ENCODE measurements at regions not wholly inside any gene's neighbourhood (a gene's known extent, or its start where the extent isn't known, plus 50 kb on each side); places are given as distances from the start of the nearest gene placed in this dataset.

DNA sequence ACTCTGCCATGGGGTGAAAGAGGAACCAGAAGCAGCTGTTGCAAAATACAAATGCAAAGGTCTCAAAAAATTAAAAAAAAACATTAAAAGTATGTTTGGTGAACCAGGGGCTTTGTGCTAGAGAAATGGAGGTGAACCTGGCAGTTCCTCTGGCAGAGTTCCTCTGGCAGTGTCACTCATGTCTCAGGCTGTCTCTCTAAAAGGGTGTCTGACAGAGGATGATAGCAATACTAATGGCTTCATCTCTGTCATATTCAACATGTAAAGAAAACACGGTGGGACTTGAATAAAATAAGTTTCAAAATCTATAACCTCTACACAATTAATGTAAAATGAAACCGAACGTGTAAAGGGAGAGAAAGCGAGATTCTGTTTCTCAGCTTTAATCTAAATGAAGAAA is 375.7 kb upstream of the VWC2 start:
- H3K9ac ChIP-seq (ENCODE audit: low read depth, low read length) = no peak overlapping the region
- H3K9me3 ChIP-seq (ENCODE audit: control insufficient read depth, insufficient read depth, low read length) = no peaks in the 10 kb centered on the region
- H3K4me1 ChIP-seq (ENCODE audit: insufficient read depth, low read length) = no peaks in the 10 kb centered on the region
- no peaks in the 10 kb centered on the region for H3K36me3 ChIP-seq (ENCODE audit: insufficient read depth, low read length)

DNA sequence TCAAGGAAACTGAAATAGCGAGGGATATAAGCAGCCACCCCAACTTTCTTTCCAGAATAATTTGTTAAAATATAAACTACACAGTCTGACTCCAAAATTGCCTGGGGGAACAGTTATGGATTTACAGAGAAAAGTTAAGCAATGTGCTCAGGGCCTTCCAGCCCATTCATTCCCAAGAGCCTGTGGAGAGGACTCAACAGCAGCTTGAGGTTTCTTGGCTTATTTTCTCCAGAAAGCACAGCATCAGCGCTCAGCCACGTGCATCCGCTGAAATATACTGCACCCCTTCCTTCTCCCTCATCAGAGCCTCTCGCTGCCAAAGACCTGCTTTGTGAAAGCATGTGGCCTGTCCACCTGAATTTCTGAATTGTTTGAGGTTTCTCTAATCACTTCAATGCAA is 375.2 kb upstream of the VWC2 start:
- Histone ChIP-seq H3K36me3 (ENCODE audit: insufficient read depth, low read length) (no peaks in the 10 kb centered on the region), H3K9me3 (ENCODE audit: control insufficient read depth, insufficient read depth, low read length) (no peaks in the 10 kb centered on the region), H3K9ac (ENCODE audit: low read depth, low read length) (no peak overlapping the region), H3K4me1 (ENCODE audit: insufficient read depth, low read length) (no peaks in the 10 kb centered on the region)

DNA sequence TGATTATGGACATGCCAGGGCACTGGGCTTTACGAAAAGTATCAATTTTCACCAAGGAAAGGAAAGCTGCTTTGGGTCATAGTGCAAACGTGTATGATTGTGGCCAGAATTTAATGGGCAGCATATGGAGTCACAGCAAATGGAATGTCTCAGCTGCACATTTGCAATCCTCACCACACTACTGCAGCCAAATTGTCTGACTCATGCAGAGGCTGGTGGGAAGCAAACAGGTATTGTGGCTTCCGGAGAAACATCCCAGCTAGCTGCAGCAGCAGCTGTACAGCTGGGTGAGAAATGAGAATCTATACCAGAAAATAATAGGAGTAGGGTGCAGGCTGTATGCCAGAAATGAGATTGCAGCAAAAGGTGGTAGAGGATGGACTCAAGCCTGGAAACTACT is 374.7 kb upstream of the VWC2 start:
- H3K4me1 ChIP-seq (ENCODE audit: insufficient read depth, low read length) = no peaks in the 10 kb centered on the region

DNA sequence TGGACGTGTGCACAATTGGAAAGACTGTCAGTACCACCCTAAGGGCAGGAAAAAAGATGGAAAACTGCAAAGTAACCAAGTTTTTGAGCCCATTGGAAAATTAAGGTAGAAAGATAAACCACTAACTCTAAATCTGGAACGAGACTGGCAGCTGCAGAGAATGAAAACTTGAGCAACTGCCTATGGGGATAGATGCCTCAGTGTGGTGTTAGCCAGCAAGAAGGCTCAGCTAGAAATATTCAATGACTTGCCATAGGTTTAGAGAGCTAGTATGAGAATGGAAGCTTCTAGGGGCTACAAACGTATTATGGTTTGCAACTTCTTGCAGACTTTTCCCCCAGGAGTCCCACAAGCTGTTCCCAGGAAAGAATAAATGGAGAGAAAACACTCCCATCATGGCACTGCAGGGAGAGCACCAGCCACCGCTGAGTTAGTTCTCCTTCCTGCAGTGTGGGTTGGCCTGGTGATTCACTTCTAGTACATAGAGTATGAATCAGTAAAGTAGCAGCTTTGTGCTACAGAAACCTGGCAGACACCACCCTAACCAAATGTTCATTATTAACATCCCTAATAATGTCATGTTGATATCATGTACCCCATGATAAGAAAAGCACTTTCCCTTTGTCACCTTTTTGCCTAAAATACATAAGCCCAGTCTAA is 372.4 kb upstream of the VWC2 start:
- H3K36me3 ChIP-seq (ENCODE audit: insufficient read depth, low read length) = no peaks in the 10 kb centered on the region
- H3K9me3 ChIP-seq (ENCODE audit: control insufficient read depth, insufficient read depth, low read length) = no peaks in the 10 kb centered on the region
- H3K4me1 ChIP-seq (ENCODE audit: insufficient read depth, low read length) = no peaks in the 10 kb centered on the region
- H3K9ac ChIP-seq (ENCODE audit: low read depth, low read length) = no peak overlapping the region

More for the DNA sequence above, 374.7 kb upstream of the VWC2 start:
- Histone ChIP-seq H3K36me3 (ENCODE audit: insufficient read depth, low read length) (no peaks in the 10 kb centered on the region), H3K9me3 (ENCODE audit: control insufficient read depth, insufficient read depth, low read length) (no peaks in the 10 kb centered on the region), H3K9ac (ENCODE audit: low read depth, low read length) (no peak overlapping the region)

DNA sequence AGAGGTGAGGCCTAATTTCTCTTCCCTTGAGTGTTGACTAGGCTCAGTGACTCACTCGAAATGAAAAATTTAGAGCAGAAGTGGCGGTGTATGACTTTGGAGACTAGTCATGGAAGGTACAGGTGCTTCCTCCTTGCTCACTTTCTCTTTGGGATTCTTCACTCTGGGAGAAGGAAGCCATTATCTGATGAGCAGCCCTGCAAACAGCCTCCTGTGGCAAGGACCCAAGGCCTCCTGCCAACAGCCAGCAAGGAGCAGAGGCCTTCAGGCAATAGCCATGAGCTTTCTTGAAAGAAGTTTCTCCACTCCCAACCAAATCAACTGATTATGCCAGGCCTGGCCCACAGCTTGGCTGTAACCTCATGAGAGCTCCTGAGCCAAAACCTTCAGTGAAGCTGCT is 369.6 kb upstream of the VWC2 start:
- no peaks in the 10 kb centered on the region for H3K36me3 ChIP-seq (ENCODE audit: insufficient read depth, low read length)

DNA sequence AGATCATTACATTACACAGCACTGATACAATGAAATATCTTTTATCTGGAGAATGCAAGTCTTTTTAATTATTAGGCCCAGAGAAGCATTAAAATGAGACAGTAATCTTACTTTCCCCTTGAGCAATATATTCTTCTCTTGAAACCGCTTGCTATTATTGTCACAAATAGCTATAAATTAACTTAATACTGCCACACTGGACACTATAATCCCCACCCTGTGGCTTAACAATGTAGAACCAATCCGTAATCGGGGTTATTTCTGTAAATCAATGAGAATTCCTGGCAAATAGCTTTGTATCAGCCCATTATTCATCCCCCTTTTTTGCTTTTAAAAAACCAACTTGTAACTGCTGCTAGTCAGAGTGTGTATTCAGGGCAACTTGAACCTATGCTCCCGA is 366.2 kb upstream of the VWC2 start:
- no peak overlapping the region for H3K9ac ChIP-seq (ENCODE audit: low read depth, low read length)
- no peaks in the 10 kb centered on the region for H3K36me3 ChIP-seq (ENCODE audit: insufficient read depth, low read length)

More for the DNA sequence above, 369.6 kb upstream of the VWC2 start:
- Histone ChIP-seq H3K9ac (ENCODE audit: low read depth, low read length) (no peak overlapping the region), H3K9me3 (ENCODE audit: control insufficient read depth, insufficient read depth, low read length) (no peaks in the 10 kb centered on the region), H3K4me1 (ENCODE audit: insufficient read depth, low read length) (no peaks in the 10 kb centered on the region)

DNA sequence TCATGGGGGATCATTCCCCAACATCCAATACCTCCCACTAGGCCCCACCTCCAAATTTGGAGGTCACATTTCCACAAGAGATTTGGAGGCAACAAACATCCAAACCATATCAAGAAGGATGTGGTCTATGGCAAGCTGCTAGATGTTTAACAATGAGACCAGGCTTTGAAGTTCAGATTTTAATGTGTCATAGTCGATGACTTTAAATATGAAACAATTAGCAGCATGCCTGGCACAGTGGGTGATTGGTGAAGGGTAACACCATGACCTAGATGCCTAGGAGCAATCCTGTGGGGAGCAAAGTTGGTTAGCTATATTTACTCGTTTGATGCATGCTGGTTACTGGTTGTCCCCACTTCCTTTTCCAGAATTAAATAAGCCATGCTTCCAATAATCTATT is 356.4 kb upstream of the VWC2 start:
- H3K4me1 ChIP-seq (ENCODE audit: insufficient read depth, low read length) = no peaks in the 10 kb centered on the region
- no peaks in the 10 kb centered on the region for H3K9me3 ChIP-seq (ENCODE audit: control insufficient read depth, insufficient read depth, low read length)
- no peaks in the 10 kb centered on the region for H3K36me3 ChIP-seq (ENCODE audit: insufficient read depth, low read length)
- no peak overlapping the region for H3K9ac ChIP-seq (ENCODE audit: low read depth, low read length)

More for the DNA sequence above, 366.2 kb upstream of the VWC2 start:
- H3K9me3 ChIP-seq (ENCODE audit: control insufficient read depth, insufficient read depth, low read length) = no peaks in the 10 kb centered on the region
- no peaks in the 10 kb centered on the region for H3K4me1 ChIP-seq (ENCODE audit: insufficient read depth, low read length)

DNA sequence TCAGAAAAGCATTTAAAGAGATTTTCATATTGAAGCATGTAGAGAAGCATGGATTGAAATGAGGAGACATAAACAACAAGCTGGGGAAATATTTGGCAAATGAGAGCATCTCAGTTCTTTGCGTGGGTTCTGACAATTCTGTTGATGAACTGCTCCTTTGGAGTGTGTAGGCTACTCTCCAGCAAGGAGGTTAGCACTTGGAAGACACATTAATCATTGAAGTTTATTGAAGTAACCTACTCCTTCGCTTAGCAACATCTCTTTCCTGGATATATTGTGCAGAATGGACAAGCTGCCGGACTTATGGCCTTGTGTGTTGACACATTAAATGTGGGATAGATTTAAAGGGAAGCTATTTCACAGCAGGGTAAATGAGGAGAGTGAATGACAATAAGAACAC is 354.5 kb upstream of the VWC2 start:
- Histone ChIP-seq H3K9ac (ENCODE audit: low read depth, low read length) (no peak overlapping the region), H3K4me1 (ENCODE audit: insufficient read depth, low read length) (no peaks in the 10 kb centered on the region), H3K36me3 (ENCODE audit: insufficient read depth, low read length) (no peaks in the 10 kb centered on the region), H3K9me3 (ENCODE audit: control insufficient read depth, insufficient read depth, low read length) (no peaks in the 10 kb centered on the region)

DNA sequence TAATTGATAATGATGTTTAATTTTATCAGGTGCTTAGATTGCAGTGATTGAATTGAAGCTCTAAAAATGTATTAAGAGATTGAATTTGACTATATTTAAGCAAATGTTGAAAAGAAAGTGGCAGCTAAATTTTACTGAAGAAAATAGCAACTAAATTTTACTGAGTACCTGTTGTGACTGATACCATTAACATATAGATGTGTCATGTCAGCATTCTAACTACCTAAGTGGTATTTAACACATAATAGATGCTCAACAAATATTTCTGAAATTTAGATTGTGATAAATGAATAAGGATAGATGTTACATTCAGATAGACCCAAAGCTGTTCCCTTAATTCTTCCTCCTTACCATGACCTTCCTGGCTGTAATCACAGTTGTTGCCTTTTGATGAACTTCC is 350.9 kb upstream of the VWC2 start:
- Histone ChIP-seq H3K9ac (ENCODE audit: low read depth, low read length) (no peak overlapping the region), H3K36me3 (ENCODE audit: insufficient read depth, low read length) (no peaks in the 10 kb centered on the region), H3K4me1 (ENCODE audit: insufficient read depth, low read length) (no peaks in the 10 kb centered on the region), H3K9me3 (ENCODE audit: control insufficient read depth, insufficient read depth, low read length) (no peaks in the 10 kb centered on the region)

DNA sequence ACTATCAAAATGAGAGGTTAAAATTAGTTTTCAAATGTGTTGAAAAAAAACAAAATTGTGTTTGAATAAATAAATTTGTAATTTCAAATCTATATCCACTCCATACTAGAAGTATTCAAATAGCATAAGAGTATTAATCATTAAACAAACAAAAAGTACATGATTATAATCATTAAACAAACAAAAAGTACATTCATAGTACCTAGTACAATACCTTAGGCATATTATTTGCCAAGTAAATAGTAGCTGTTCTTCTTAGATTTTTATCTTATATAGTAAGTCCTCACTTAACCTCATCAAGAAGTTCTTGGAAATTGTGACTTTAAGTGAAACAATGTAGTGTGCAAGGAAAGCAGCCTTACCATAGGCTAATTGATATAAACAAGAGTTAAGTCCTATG is 349.3 kb upstream of the VWC2 start:
- Histone ChIP-seq H3K9me3 (ENCODE audit: control insufficient read depth, insufficient read depth, low read length) (no peaks in the 10 kb centered on the region), H3K36me3 (ENCODE audit: insufficient read depth, low read length) (no peaks in the 10 kb centered on the region), H3K4me1 (ENCODE audit: insufficient read depth, low read length) (no peaks in the 10 kb centered on the region), H3K9ac (ENCODE audit: low read depth, low read length) (no peak overlapping the region)

DNA sequence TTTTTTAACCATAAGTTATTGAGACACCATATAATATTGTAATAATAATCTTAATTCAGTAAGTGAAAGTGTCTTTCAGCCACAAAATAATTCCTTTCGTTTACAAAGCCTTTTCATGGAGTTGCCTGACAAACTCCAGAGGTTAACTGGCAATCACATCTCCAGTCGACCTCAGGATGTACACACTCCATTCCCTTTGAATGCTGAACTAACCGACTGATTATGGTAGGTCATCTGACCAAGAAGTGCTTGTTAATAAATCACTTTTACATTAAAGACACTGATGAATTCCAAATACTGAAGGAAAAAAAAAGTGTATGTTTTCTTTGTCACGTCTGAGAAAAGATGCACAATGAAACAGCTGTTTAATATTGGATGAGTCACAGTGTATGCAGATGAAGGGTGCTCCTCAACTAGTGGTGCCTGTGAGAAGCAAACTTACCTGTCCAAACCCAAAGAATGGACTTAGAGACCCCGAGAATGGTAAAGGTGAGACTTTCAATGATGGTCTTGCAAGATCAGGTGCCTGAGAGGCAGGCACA is 348.1 kb upstream of the VWC2 start:
- no peaks in the 10 kb centered on the region for H3K36me3 ChIP-seq (ENCODE audit: insufficient read depth, low read length)
- no peak overlapping the region for H3K9ac ChIP-seq (ENCODE audit: low read depth, low read length)
- no peaks in the 10 kb centered on the region for H3K9me3 ChIP-seq (ENCODE audit: control insufficient read depth, insufficient read depth, low read length)
- H3K4me1 ChIP-seq (ENCODE audit: insufficient read depth, low read length) = no peaks in the 10 kb centered on the region

DNA sequence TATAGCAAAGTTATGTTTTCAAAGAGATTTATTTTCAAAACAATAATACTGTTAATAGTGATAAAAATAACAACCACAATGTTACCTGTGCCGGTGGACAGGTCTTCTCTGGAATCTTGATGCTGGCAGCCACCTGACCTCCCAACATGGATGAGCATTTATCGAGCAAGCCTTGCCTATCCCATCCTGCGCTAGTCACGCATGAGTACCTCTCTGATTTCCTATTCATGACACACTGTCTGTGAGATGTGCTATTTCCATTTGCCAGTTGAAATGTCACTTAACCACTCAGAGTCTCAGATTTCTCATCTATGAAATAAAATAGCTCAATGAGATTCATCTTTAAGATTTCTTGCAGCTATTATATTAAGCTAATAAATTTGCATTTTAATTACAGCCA is 341.2 kb upstream of the VWC2 start:
- H3K4me1 ChIP-seq (ENCODE audit: insufficient read depth, low read length) = no peaks in the 10 kb centered on the region
- H3K9ac ChIP-seq (ENCODE audit: low read depth, low read length) = no peak overlapping the region
- H3K36me3 ChIP-seq (ENCODE audit: insufficient read depth, low read length) = no peaks in the 10 kb centered on the region
- no peaks in the 10 kb centered on the region for H3K9me3 ChIP-seq (ENCODE audit: control insufficient read depth, insufficient read depth, low read length)

DNA sequence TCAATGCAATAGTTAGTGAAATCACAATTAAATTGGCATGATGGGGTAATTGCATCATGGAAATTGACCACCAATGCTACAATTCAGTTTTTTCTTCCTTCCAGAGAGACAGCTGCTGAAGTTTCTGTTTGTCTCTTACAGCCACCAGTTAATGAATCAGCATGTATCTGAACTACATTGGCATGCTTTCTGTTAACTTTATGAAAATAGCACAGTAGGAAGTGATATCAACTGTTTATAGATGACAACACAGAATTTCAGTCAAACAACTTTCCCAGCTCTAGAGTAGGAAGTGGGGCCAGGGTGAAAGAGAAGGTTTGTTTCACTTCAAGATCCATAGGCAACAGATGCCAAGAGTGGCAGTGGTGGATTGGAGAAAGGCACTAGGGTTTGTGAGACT is 339.6 kb upstream of the VWC2 start:
- H3K9ac ChIP-seq (ENCODE audit: low read depth, low read length) = no peak overlapping the region
- H3K36me3 ChIP-seq (ENCODE audit: insufficient read depth, low read length) = no peaks in the 10 kb centered on the region
- no peaks in the 10 kb centered on the region for H3K9me3 ChIP-seq (ENCODE audit: control insufficient read depth, insufficient read depth, low read length)
- no peaks in the 10 kb centered on the region for H3K4me1 ChIP-seq (ENCODE audit: insufficient read depth, low read length)

DNA sequence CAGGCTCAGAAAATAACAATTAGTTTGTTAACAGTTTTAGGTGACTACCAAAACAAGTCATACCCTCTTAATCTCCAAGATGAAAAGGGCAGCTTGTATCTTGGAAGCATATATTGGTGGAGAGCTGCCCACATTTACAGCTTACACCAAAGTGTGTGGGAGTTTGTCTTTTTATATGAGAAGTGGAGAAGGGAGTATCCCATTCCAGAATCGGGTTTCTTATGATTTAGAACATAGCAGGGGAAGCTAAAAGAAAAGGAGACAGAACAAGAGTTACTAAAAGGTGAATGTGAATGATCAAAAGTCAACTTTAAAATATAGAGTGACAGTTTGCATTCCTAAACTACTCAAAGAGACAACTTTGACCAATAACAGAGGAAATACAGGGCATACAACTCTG is 338.6 kb upstream of the VWC2 start:
- no peaks in the 10 kb centered on the region for H3K9me3 ChIP-seq (ENCODE audit: control insufficient read depth, insufficient read depth, low read length)
- no peaks in the 10 kb centered on the region for H3K4me1 ChIP-seq (ENCODE audit: insufficient read depth, low read length)
- H3K36me3 ChIP-seq (ENCODE audit: insufficient read depth, low read length) = no peaks in the 10 kb centered on the region
- no peak overlapping the region for H3K9ac ChIP-seq (ENCODE audit: low read depth, low read length)

DNA sequence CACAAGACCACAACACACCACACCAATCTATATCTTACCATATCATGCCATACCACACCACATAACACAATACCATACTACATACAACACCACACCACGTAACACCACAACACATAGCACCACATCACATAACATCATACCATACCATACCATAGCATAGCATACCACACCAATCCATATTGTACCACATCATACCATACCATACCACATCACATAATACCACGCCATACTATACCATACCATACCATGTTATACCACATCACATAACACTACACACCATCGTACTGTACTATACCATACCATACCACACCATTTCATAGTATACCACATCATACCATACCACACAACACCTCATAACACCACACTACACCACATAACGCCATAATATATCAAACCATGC is 335.2 kb upstream of the VWC2 start:
- H3K9me3 ChIP-seq (ENCODE audit: control insufficient read depth, insufficient read depth, low read length) = no peaks in the 10 kb centered on the region
- no peak overlapping the region for H3K9ac ChIP-seq (ENCODE audit: low read depth, low read length)
- no peaks in the 10 kb centered on the region for H3K4me1 ChIP-seq (ENCODE audit: insufficient read depth, low read length)
- H3K36me3 ChIP-seq (ENCODE audit: insufficient read depth, low read length) = no peaks in the 10 kb centered on the region

DNA sequence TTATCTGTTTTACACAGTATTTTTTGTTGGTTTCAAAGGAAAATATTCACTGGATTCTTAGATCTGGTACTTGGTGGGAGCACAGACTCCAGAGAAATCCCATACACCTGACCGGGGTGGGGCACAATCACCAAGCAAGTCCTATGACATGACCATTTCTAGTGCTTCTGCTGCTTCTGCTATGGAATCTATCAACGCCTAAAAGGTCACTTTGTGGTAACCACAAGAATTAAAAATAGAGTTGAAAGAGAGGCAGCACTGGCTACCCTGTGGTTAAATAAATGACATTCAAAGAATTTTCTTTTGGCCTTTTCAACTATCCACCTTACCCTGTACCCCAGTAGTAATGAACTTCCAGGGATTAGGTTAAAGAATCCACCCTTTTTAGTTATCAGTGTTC is 329.9 kb upstream of the VWC2 start:
- H3K4me1 ChIP-seq (ENCODE audit: insufficient read depth, low read length) = no peaks in the 10 kb centered on the region
- no peaks in the 10 kb centered on the region for H3K36me3 ChIP-seq (ENCODE audit: insufficient read depth, low read length)
- H3K9ac ChIP-seq (ENCODE audit: low read depth, low read length) = no peak overlapping the region
- no peaks in the 10 kb centered on the region for H3K9me3 ChIP-seq (ENCODE audit: control insufficient read depth, insufficient read depth, low read length)

All from ES-I3 (cell line).